PC-3 (cell line): ENCODE measurements at regions not wholly inside any gene's neighbourhood (a gene's known extent, or its start where the extent isn't known, plus 50 kb on each side); places are given as distances from the start of the nearest gene placed in this dataset.

ENCODE experiments used
- ATAC-seq: fragments of 200-7000 bp; cut with Tn5 transposase; 2 replicates; pipeline ENCODE4 v1.9.1; 2020; ENCODE audit warnings: mild to moderate bottlenecking, moderate library complexity
- BruUV-seq: library from RNA; stranded (reverse); fragments of 400-500 nt; replicated peaks from 2 replicates; lab custom pipeline; 2021; lab: Mats Ljungman, UMichigan
- CTCF ChIA-PET: fragments of 300-600 bp; sonication (Branson Sonifier 250); formaldehyde crosslinking; loops from one replicate; lab custom pipeline; 2022; ENCODE audit warnings: antibody characterized with exemption; lab: Charles Lee
- POLR2A ChIA-PET: fragments of 300-600 bp; sonication (Branson Sonifier 250); formaldehyde crosslinking; loops from one replicate; lab custom pipeline; 2022; ENCODE audit warnings: antibody characterized with exemption; ENCODE audit not compliant: unreplicated experiment; lab: Charles Lee
- DNase-seq: peaks from one replicate; pipeline ENCODE4 v3.0.0-alpha.2; 2015
- H2AFZ ChIP-seq: fragments of 300-600 bp; sonication (generic); 2 replicates; pipeline ENCODE4 v1.6.0; 2016; ENCODE audit warnings: antibody characterized with exemption, low read length
- H3F3A ChIP-seq: fragments of 300-600 bp; sonication (generic); one replicate; pipeline ENCODE4 v1.6.0; 2017; ENCODE audit warnings: antibody characterized with exemption, low read length, control low read depth, mild to moderate bottlenecking; ENCODE audit not compliant: unreplicated experiment
- H3K27ac ChIP-seq: fragments of 300-600 bp; sonication (generic); 2 replicates; pipeline ENCODE4 v1.5.1; 2016; ENCODE audit warnings: mild to moderate bottlenecking, low read length
- H3K27me3 ChIP-seq: fragments of 300-600 bp; sonication (generic); 2 replicates; pipeline ENCODE4 v1.6.1; 2016; ENCODE audit warnings: low read length, mixed read lengths
- H3K36me3 ChIP-seq: fragments of 300-600 bp; sonication (generic); 2 replicates; pipeline ENCODE4 v1.6.1; 2016; ENCODE audit warnings: low read depth, mixed run types, low read length, mixed read lengths
- H3K4me1 ChIP-seq: fragments of 300-600 bp; sonication (generic); 2 replicates; pipeline ENCODE4 v1.5.1; 2016; ENCODE audit warnings: low read length; ENCODE audit not compliant: insufficient read depth
- H3K4me2 ChIP-seq: fragments of 300-600 bp; sonication (generic); 2 replicates; pipeline ENCODE4 v1.6.0; 2016; ENCODE audit warnings: low read length
- H3K4me3 ChIP-seq: fragments of 300-600 bp; sonication (generic); 2 replicates; pipeline ENCODE4 v1.5.1; 2016; ENCODE audit warnings: mild to moderate bottlenecking, low read length, mixed read lengths
- H3K79me2 ChIP-seq: fragments of 300-600 bp; sonication (generic); 2 replicates; pipeline ENCODE4 v1.6.1; 2017; ENCODE audit warnings: low read length, mixed read lengths
- H3K9ac ChIP-seq: fragments of 300-600 bp; sonication (generic); 2 replicates; pipeline ENCODE4 v1.6.0; 2016; ENCODE audit warnings: mild to moderate bottlenecking, low read length
- H3K9me2 ChIP-seq: fragments of 300-600 bp; sonication (generic); replicated peaks from 2 replicates; pipeline ENCODE4 v1.6.1; 2016; ENCODE audit warnings: mixed run types, low read length, mixed read lengths
- H3K9me3 ChIP-seq: fragments of 300-600 bp; sonication (generic); 2 replicates; pipeline ENCODE4 v1.6.1; 2016; ENCODE audit warnings: low read length, mixed read lengths
- H4K20me1 ChIP-seq: fragments of 300-600 bp; sonication (generic); 2 replicates; pipeline ENCODE4 v1.6.1; 2016; ENCODE audit warnings: low read length, mixed read lengths
- CTCF ChIP-seq: fragments of 300-600 bp; sonication (generic); conservative IDR thresholded peaks from 2 replicates; pipeline ENCODE4 v1.5.1; 2017; ENCODE audit warnings: antibody characterized with exemption, low read depth, mild to moderate bottlenecking, low read length
- EZH2 ChIP-seq: fragments of 300-600 bp; sonication (generic); IDR thresholded peaks from one replicate; pipeline ENCODE4 v1.6.1; 2017; ENCODE audit warnings: antibody characterized with exemption, mild to moderate bottlenecking, low read length; ENCODE audit not compliant: unreplicated experiment
- EZH2phosphoT487 ChIP-seq: fragments of 300-600 bp; sonication (generic); IDR thresholded peaks from 2 replicates; pipeline ENCODE4 v1.6.1; 2018; ENCODE audit warnings: mild to moderate bottlenecking, antibody characterized with exemption, low read length, borderline replicate concordance
- intact Hi-C: fragments of 100-400 bp; cut with micrococcal nuclease; formaldehyde crosslinking; loops from 2 replicates; pipeline ENCODE4 v1.9.0; 2023

GRCh38 chr9:16318516-16319060 is 551.9 kb downstream of the BNC2 start:
- DNase-seq, result no peak
- no peak overlapping the region for H3K4me2 ChIP-seq
- H3K9ac ChIP-seq, result no peak overlapping the region
- H4K20me1 ChIP-seq, result no peaks in the 10 kb centered on the region
- H2AFZ ChIP-seq, result no peak overlapping the region
- POLR2A ChIA-PET, result no interaction called here
- no peak overlapping the region for H3K27ac ChIP-seq
- no peaks in the 10 kb centered on the region for H3K79me2 ChIP-seq
- intact Hi-C loops, result no loop called here
- no peaks in the 10 kb centered on the region for H3K9me2 ChIP-seq
- H3F3A ChIP-seq, result no peaks in the 10 kb centered on the region
- no peak for TF ChIP-seq EZH2phosphoT487
- no peak for TF ChIP-seq EZH2
- TF ChIP-seq CTCF, result no peak
- H3K9me3 ChIP-seq, result no peaks in the 10 kb centered on the region
- no peak for ATAC-seq
- CTCF ChIA-PET, result no interaction called here
- peaks cover 14% of the 10 kb centered on the region for H3K4me1 ChIP-seq
- H3K4me3 ChIP-seq, result no peak overlapping the region
- BruUV-seq, result no TSS peak
- no peaks in the 10 kb centered on the region for H3K36me3 ChIP-seq
- H3K27me3 ChIP-seq, result no peaks in the 10 kb centered on the region

GRCh38 chr9:16319646-16320045 is 550.8 kb downstream of the BNC2 start:
- intact Hi-C loops, result no loop called here
- Histone ChIP-seq H3K27ac (no peak overlapping the region), H3K9ac (no peak overlapping the region), H3K79me2 (no peaks in the 10 kb centered on the region), H3K9me3 (no peaks in the 10 kb centered on the region), H3K9me2 (no peaks in the 10 kb centered on the region), H3K4me1 (peaks cover 14% of the 10 kb centered on the region), H2AFZ (no peak overlapping the region), H3K36me3 (no peaks in the 10 kb centered on the region), H3K4me3 (no peak overlapping the region), H4K20me1 (no peaks in the 10 kb centered on the region), H3K27me3 (no peaks in the 10 kb centered on the region), H3F3A (no peaks in the 10 kb centered on the region), H3K4me2 (no peak overlapping the region)
- no TSS peak for BruUV-seq
- ChIA-PET CTCF (no interaction called here), POLR2A (no interaction called here)
- DNase-seq (no peak), ATAC-seq (no peak)
- TF ChIP-seq EZH2 (no peak), EZH2phosphoT487 (no peak), CTCF (no peak)

GRCh38 chr9:16320338-16320902 is 550.0 kb downstream of the BNC2 start:
- Histone ChIP-seq H4K20me1 (no peaks in the 10 kb centered on the region), H3K79me2 (no peaks in the 10 kb centered on the region), H3K27ac (no peak overlapping the region), H3K4me1 (peaks cover 14% of the 10 kb centered on the region), H3K9ac (no peak overlapping the region), H3K4me3 (no peak overlapping the region), H3K9me3 (no peaks in the 10 kb centered on the region), H3K4me2 (no peak overlapping the region), H2AFZ (no peak overlapping the region), H3K36me3 (no peaks in the 10 kb centered on the region), H3K9me2 (no peaks in the 10 kb centered on the region), H3K27me3 (no peaks in the 10 kb centered on the region), H3F3A (no peaks in the 10 kb centered on the region)
- BruUV-seq, result no TSS peak
- ChIA-PET CTCF (no interaction called here), POLR2A (no interaction called here)
- ATAC-seq (no peak), DNase-seq (no peak)
- TF ChIP-seq EZH2phosphoT487 (no peak), CTCF (no peak)
- intact Hi-C loops, result no loop called here
